PFSK-1 (cell line): ENCODE measurements at regions not wholly inside any gene's neighbourhood (a gene's known extent, or its start where the extent isn't known, plus 50 kb on each side); places are given as distances from the start of the nearest gene placed in this dataset.

Experiments
- TAF1 ChIP-seq: IDR thresholded peaks from 2 replicates; pipeline ENCODE4 v1.6.1; 2012; ENCODE audit warnings: low read length, control low read depth, borderline replicate concordance; ENCODE audit not compliant: insufficient read depth
- TF ChIP-seq, protein P1 (sequence below), 2 experiments: IDR thresholded peaks; 2 replicates each; pipeline versions ENCODE4 v1.6.1 to v1.8.0; 2011 to 2012; ENCODE audit warnings: low read depth in 2 of 2, low read length in 2 of 2, control low read depth in 1 of 2, inconsistent platforms in 1 of 2, mild to moderate bottlenecking in 1 of 2, moderate library complexity in 1 of 2; ENCODE audit not compliant: insufficient read depth in 1 of 2

- TF ChIP-seq, protein P1, sequence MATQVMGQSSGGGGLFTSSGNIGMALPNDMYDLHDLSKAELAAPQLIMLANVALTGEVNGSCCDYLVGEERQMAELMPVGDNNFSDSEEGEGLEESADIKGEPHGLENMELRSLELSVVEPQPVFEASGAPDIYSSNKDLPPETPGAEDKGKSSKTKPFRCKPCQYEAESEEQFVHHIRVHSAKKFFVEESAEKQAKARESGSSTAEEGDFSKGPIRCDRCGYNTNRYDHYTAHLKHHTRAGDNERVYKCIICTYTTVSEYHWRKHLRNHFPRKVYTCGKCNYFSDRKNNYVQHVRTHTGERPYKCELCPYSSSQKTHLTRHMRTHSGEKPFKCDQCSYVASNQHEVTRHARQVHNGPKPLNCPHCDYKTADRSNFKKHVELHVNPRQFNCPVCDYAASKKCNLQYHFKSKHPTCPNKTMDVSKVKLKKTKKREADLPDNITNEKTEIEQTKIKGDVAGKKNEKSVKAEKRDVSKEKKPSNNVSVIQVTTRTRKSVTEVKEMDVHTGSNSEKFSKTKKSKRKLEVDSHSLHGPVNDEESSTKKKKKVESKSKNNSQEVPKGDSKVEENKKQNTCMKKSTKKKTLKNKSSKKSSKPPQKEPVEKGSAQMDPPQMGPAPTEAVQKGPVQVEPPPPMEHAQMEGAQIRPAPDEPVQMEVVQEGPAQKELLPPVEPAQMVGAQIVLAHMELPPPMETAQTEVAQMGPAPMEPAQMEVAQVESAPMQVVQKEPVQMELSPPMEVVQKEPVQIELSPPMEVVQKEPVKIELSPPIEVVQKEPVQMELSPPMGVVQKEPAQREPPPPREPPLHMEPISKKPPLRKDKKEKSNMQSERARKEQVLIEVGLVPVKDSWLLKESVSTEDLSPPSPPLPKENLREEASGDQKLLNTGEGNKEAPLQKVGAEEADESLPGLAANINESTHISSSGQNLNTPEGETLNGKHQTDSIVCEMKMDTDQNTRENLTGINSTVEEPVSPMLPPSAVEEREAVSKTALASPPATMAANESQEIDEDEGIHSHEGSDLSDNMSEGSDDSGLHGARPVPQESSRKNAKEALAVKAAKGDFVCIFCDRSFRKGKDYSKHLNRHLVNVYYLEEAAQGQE (IDR thresholded peaks at IDR 0.05; ENCODE audit: insufficient read depth in 1 of 2, low read depth in 2 of 2, low read length in 2 of 2), result no peak
- TF ChIP-seq TAF1, result no peak
Observed at GRCh38 chr3:115525731-115526130, 97.6 kb upstream of the GAP43 start.
